B cell (primary cell): ENCODE measurements at regions not wholly inside any gene's neighbourhood (a gene's known extent, or its start where the extent isn't known, plus 50 kb on each side); places are given as distances from the start of the nearest gene placed in this dataset. TPM values are rescaled to one million over a fixed set of nuclear protein-coding genes. Genes with fewer than 3 reads are reported as not detected.

Source experiments
- small RNA-seq: library from RNA; depleted of rRNA; stranded (forward); fragments of <200 nt; gene quantifications from one replicate; pipeline ENCODE3, GENCODE V24; 2012; ENCODE audit warnings: low replicate concordance, low read depth; ENCODE audit not compliant: insufficient read length

Small RNA genes lying in the stretch of these regions (small RNA-seq; reads per million reads assigned to genes)
- not detected for gene RNU6-1163P
